Gastroesophageal sphincter (tissue), 3 donors: ENCODE measurements at regions not wholly inside any gene's neighbourhood (a gene's known extent, or its start where the extent isn't known, plus 50 kb on each side); places are given as distances from the start of the nearest gene placed in this dataset.
"Not testable (repeated sequence)": the region's sequence is repeated elsewhere in the genome, so short reads cannot be mapped to it uniquely, and the experiment has no call there.

Experiments used
- CTCF ChIP-seq, 4 experiments: fragments of 200-600 bp in 2 of 4; fragments of 450-650 bp in 2 of 4; sonication (generic) in 1 of 4; IDR thresholded peaks; one replicate each; pipeline ENCODE4 v1.5.1; 2017 to 2019; ENCODE audit warnings: antibody characterized with exemption in 4 of 4, mild to moderate bottlenecking in 2 of 4, moderate library complexity in 2 of 4
- EP300 ChIP-seq: sonication (generic); formaldehyde crosslinking; IDR thresholded peaks from one replicate; pipeline ENCODE4 v1.6.1; 2017; ENCODE audit warnings: antibody characterized with exemption, mild to moderate bottlenecking
- POLR2AphosphoS5 ChIP-seq: sonication (generic); formaldehyde crosslinking; IDR thresholded peaks from one replicate; pipeline ENCODE4 v1.6.1; 2017; ENCODE audit warnings: antibody characterized with exemption

- not testable (repeated sequence) for TF ChIP-seq POLR2AphosphoS5; EP300; CTCF (IDR thresholded peaks at IDR 0.05)
Measured at GRCh38 chr15:70511972-70512587, 251.3 kb downstream of the UACA start.
